IgD-negative memory B cell (primary cell): ENCODE measurements at regions not wholly inside any gene's neighbourhood (a gene's known extent, or its start where the extent isn't known, plus 50 kb on each side); places are given as distances from the start of the nearest gene placed in this dataset.

ENCODE experiments used
- H3K27ac Mint-ChIP-seq, 3 donors: one replicate each; pipeline ENCODE4 v1.8.0; 2020 to 2022; ENCODE audit warnings: mild to moderate bottlenecking in 3 of 3, mixed read lengths in 3 of 3, moderate library complexity in 1 of 3
- H3K27me3 Mint-ChIP-seq: one replicate; pipeline ENCODE4 v1.8.0; 2021; ENCODE audit warnings: mixed read lengths
- H3K36me3 Mint-ChIP-seq: one replicate; pipeline ENCODE4 v1.8.0; 2020; ENCODE audit warnings: mild to moderate bottlenecking, mixed read lengths
- H3K4me1 Mint-ChIP-seq, 3 donors: one replicate each; pipeline ENCODE4 v1.8.0; 2020 to 2022; ENCODE audit warnings: mixed read lengths in 3 of 3, mild to moderate bottlenecking in 1 of 3
- H3K4me3 Mint-ChIP-seq, 4 donors: one replicate each; pipeline ENCODE4 v1.8.0; 2020 to 2022; ENCODE audit warnings: mild to moderate bottlenecking in 4 of 4, mixed read lengths in 4 of 4, moderate library complexity in 3 of 4
- H3K9me3 Mint-ChIP-seq, 3 donors: one replicate each; pipeline ENCODE4 v1.8.0; 2020 to 2021; ENCODE audit warnings: mixed read lengths in 3 of 3, mild to moderate bottlenecking in 1 of 3

DNA sequence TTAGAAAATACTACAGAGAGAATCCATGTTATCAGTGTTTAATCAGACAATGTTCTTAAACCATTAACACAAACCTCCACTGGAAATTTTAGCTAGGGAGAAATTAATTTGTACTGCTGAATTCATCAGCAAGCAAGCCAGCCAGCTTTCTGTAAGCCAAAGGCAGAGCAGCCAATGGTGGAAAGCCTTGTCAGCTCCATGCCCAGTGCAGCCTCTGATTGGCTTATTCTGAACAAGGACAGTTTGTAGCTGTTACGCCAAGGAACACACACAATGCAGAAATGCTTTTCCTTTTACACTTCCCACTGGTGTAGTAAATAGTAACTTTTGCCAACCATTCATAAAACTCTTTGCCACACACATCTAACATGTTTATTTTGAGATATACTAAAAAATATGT, 265.0 kb downstream of the TENT5A start:
- H3K4me1 Mint-ChIP-seq = no peaks in the 10 kb centered on the region
- H3K4me3 Mint-ChIP-seq = no peak overlapping the region
- H3K9me3 Mint-ChIP-seq = no peaks in the 10 kb centered on the region
- no peaks in the 10 kb centered on the region for H3K27me3 Mint-ChIP-seq
- H3K36me3 Mint-ChIP-seq = no peaks in the 10 kb centered on the region
- no peak overlapping the region for H3K27ac Mint-ChIP-seq

- Mint-ChIP-seq H3K27ac (no peak overlapping the region), H3K4me3 (no peak overlapping the region), H3K4me1 (no peaks in the 10 kb centered on the region), H3K9me3 (no peaks in the 10 kb centered on the region), H3K36me3 (no peaks in the 10 kb centered on the region), H3K27me3 (no peaks in the 10 kb centered on the region)
These were observed 266.2 kb downstream of the TENT5A start for GRCh38 chr6:81486234-81486633.

GRCh38 chr6:81485395-81485794, 267.1 kb downstream of the TENT5A start:
- no peaks in the 10 kb centered on the region for H3K36me3 Mint-ChIP-seq
- H3K27ac Mint-ChIP-seq = no peak overlapping the region

GRCh38 chr6:81484251-81484650, 268.2 kb downstream of the TENT5A start:
- H3K4me3 Mint-ChIP-seq = no peak overlapping the region
- H3K9me3 Mint-ChIP-seq = no peaks in the 10 kb centered on the region
- no peaks in the 10 kb centered on the region for H3K27me3 Mint-ChIP-seq
- no peak overlapping the region for H3K27ac Mint-ChIP-seq
- H3K36me3 Mint-ChIP-seq = no peaks in the 10 kb centered on the region
- no peaks in the 10 kb centered on the region for H3K4me1 Mint-ChIP-seq

More at GRCh38 chr6:81485395-81485794, 267.1 kb downstream of the TENT5A start:
- Mint-ChIP-seq H3K4me1 (no peaks in the 10 kb centered on the region), H3K9me3 (no peaks in the 10 kb centered on the region), H3K4me3 (no peak overlapping the region), H3K27me3 (no peaks in the 10 kb centered on the region)

DNA sequence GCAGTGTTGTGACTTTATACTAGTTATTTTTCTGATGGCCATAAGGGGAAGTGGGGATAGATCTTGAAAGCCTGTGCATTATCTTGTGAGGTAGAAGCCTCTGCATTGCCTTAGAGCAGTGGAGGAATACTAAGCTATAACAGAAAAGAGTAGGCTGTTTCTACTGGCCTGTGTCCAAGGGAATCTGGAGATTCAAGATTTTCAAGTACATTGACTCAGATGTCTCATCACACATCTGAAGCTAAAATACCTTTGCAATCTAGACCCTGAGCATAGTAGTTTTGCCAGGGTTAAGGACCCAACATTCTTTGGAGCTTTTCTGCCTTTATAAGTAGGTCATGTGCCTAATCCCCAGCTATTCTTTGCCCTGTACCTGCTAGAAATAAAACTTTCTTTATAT, 272.3 kb downstream of the TENT5A start:
- H3K4me3 Mint-ChIP-seq = no peak overlapping the region
- no peaks in the 10 kb centered on the region for H3K27me3 Mint-ChIP-seq
- no peaks in the 10 kb centered on the region for H3K36me3 Mint-ChIP-seq
- H3K4me1 Mint-ChIP-seq = no peaks in the 10 kb centered on the region
- H3K9me3 Mint-ChIP-seq = peaks cover 0 to 4% (median 0%) of the 10 kb centered on the region in 3 donors
- H3K27ac Mint-ChIP-seq = no peak overlapping the region

- Mint-ChIP-seq H3K27ac (no peak overlapping the region), H3K4me3 (no peak overlapping the region), H3K9me3 (peaks cover 0 to 4% (median 0%) of the 10 kb centered on the region in 3 donors), H3K27me3 (no peaks in the 10 kb centered on the region), H3K4me1 (no peaks in the 10 kb centered on the region), H3K36me3 (no peaks in the 10 kb centered on the region)
These were observed 275.6 kb downstream of the TENT5A start for GRCh38 chr6:81476881-81477280.

- H3K27me3 Mint-ChIP-seq = no peaks in the 10 kb centered on the region
- peaks cover 0 to 4% (median 0%) of the 10 kb centered on the region in 3 donors for H3K9me3 Mint-ChIP-seq
- H3K27ac Mint-ChIP-seq = no peak overlapping the region
These were observed 276.8 kb downstream of the TENT5A start for GRCh38 chr6:81475646-81476045.

DNA sequence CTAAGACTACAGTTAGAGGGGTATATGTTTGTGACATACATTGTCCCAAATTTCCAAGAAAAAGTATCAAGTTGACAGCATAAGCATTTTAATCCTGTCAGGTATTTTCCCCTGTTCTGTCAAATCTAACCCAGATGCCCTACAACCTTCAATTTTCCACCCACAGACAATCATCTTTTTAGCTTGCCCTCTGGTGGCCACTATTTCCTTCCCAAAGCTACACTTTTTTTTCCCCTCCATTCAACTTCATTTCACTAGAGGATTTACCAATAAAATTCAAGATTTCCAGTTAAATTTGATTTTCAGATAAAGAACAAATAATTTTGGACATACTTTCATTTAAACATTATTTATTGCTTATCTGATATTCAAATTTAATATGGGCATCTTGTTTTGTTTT, 286.6 kb downstream of the TENT5A start:
- peaks cover 1% of the 10 kb centered on the region for H3K36me3 Mint-ChIP-seq
- H3K4me1 Mint-ChIP-seq = no peaks in the 10 kb centered on the region
- no peak overlapping the region for H3K4me3 Mint-ChIP-seq
- peaks cover 0 to 6% (median 5%) of the 10 kb centered on the region in 3 donors for H3K9me3 Mint-ChIP-seq
- H3K27ac Mint-ChIP-seq = no peak overlapping the region
- H3K27me3 Mint-ChIP-seq = no peaks in the 10 kb centered on the region

More at GRCh38 chr6:81475646-81476045, 276.8 kb downstream of the TENT5A start:
- no peaks in the 10 kb centered on the region for H3K4me1 Mint-ChIP-seq
- no peak overlapping the region for H3K4me3 Mint-ChIP-seq
- H3K36me3 Mint-ChIP-seq = no peaks in the 10 kb centered on the region

GRCh38 chr6:81456416-81456815, 296.1 kb downstream of the TENT5A start:
- Mint-ChIP-seq H3K27me3 (no peaks in the 10 kb centered on the region), H3K9me3 (peaks cover 0 to 4% (median 0%) of the 10 kb centered on the region in 3 donors), H3K4me3 (no peak overlapping the region), H3K27ac (no peak overlapping the region), H3K4me1 (no peaks in the 10 kb centered on the region), H3K36me3 (no peaks in the 10 kb centered on the region)

- H3K27ac Mint-ChIP-seq = no peak overlapping the region
- no peaks in the 10 kb centered on the region for H3K4me1 Mint-ChIP-seq
- H3K9me3 Mint-ChIP-seq = peaks cover 0 to 2% (median 0%) of the 10 kb centered on the region in 3 donors
- H3K36me3 Mint-ChIP-seq = no peaks in the 10 kb centered on the region
- no peaks in the 10 kb centered on the region for H3K27me3 Mint-ChIP-seq
- no peak overlapping the region for H3K4me3 Mint-ChIP-seq
These were observed 296.8 kb downstream of the TENT5A start for GRCh38 chr6:81455641-81456040.

DNA sequence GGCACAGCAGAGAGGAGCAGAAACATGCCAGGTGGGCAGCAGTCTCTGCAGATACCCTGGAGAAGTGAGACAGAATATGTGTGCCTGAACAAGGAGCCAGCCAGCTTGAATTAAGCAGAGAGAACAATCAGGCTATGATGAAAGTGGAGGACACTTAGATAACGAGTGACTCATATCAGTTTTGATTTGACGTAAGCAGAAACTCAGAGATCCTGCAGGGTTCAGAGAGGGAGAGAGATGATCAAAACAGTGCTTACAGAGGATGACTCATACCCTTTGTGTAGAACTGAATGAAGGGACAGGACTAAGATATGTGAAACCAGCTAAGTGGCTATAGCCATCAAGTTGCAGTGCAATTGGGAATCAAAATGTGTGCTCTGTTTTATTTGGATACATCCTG, 300.7 kb downstream of the TENT5A start:
- H3K4me3 Mint-ChIP-seq = no peak overlapping the region
- peaks cover 0 to 4% (median 0%) of the 10 kb centered on the region in 3 donors for H3K9me3 Mint-ChIP-seq
- no peaks in the 10 kb centered on the region for H3K4me1 Mint-ChIP-seq
- H3K27ac Mint-ChIP-seq = no peak overlapping the region
- H3K36me3 Mint-ChIP-seq = no peaks in the 10 kb centered on the region
- no peaks in the 10 kb centered on the region for H3K27me3 Mint-ChIP-seq

DNA sequence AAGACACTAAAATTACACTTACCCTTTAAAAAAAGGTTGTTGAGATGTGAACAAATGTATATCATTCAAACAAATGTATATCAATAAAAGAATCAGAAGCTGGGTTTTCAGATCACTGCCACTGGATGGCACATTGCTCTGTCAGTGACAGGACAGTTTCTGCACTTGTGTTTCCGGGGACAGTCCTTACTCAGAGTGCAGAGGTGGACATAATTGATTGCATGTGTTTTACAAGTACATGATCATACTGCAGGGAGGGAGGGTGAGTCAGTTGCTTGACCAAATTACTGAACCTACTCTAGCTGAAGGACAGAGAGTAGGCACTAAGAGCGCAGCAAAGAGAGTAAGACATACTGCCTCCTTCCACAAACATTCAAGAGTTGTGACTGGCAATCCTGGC, 302.3 kb downstream of the TENT5A start:
- no peaks in the 10 kb centered on the region for H3K27me3 Mint-ChIP-seq
- no peaks in the 10 kb centered on the region for H3K4me1 Mint-ChIP-seq
- no peak overlapping the region for H3K4me3 Mint-ChIP-seq
- no peaks in the 10 kb centered on the region for H3K36me3 Mint-ChIP-seq
- H3K27ac Mint-ChIP-seq = no peak overlapping the region
- peaks cover 0 to 4% (median 0%) of the 10 kb centered on the region in 3 donors for H3K9me3 Mint-ChIP-seq

DNA sequence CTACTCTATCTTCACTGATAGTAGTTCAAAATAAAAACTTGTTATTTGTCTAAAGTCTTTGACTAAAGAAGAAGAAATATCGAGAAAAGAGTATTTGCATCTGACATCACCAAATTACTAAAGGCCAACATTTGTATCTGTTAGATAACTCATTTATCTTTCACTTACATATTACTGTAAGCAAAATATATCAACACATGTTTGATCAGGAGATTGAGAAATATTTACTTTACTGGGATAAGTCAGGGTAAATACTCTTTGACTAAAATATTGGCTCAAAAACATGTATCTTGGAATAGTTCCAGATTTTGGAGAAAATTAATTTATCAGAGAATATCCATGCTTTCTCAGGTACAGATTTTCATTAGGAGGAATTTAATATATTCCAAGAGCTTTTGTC, 306.0 kb downstream of the TENT5A start:
- no peaks in the 10 kb centered on the region for H3K27me3 Mint-ChIP-seq
- H3K9me3 Mint-ChIP-seq = peaks cover 0 to 4% (median 0%) of the 10 kb centered on the region in 3 donors
- H3K4me1 Mint-ChIP-seq = no peaks in the 10 kb centered on the region
- H3K36me3 Mint-ChIP-seq = no peaks in the 10 kb centered on the region
- H3K27ac Mint-ChIP-seq = no peak overlapping the region
- H3K4me3 Mint-ChIP-seq = peak overlapping the region in 1 of 4 donors; percentile 17

GRCh38 chr6:81439417-81439816, 313.1 kb downstream of the TENT5A start:
- H3K9me3 Mint-ChIP-seq = peaks cover 4 to 19% (median 15%) of the 10 kb centered on the region in 3 donors
- no peak overlapping the region for H3K27ac Mint-ChIP-seq
- peaks cover 0 to 2% (median 0%) of the 10 kb centered on the region in 3 donors for H3K4me1 Mint-ChIP-seq
- H3K4me3 Mint-ChIP-seq = no peak overlapping the region
- H3K36me3 Mint-ChIP-seq = no peaks in the 10 kb centered on the region
- H3K27me3 Mint-ChIP-seq = no peaks in the 10 kb centered on the region

DNA sequence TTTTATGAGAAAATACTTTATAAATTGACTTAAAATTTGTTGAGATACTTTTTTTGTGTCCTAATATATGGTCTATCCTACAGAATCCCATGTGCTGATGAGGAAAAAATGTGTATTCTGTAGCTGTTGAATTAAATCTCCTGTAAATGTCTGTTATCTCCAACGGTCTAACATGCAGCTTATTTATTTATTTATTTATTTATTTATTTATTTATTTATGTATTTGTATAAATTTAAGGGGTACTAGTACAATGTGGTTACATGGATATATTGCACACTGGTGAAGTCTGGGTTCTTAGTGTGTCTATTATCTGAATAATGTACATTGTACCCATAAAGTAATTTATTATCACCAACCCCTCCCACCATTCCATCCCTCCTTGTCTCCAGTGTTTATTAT, 315.5 kb downstream of the TENT5A start:
- no peaks in the 10 kb centered on the region for H3K36me3 Mint-ChIP-seq
- H3K4me3 Mint-ChIP-seq = no peak overlapping the region
- H3K27ac Mint-ChIP-seq = no peak overlapping the region
- H3K27me3 Mint-ChIP-seq = no peaks in the 10 kb centered on the region
- H3K9me3 Mint-ChIP-seq = peaks cover 4 to 19% (median 15%) of the 10 kb centered on the region in 3 donors
- peaks cover 0 to 2% (median 0%) of the 10 kb centered on the region in 3 donors for H3K4me1 Mint-ChIP-seq

- peaks cover 2 to 4% (median 3%) of the 10 kb centered on the region in 3 donors for H3K9me3 Mint-ChIP-seq
- H3K36me3 Mint-ChIP-seq = no peaks in the 10 kb centered on the region
- no peaks in the 10 kb centered on the region for H3K4me1 Mint-ChIP-seq
- H3K27ac Mint-ChIP-seq = no peak overlapping the region
- no peaks in the 10 kb centered on the region for H3K27me3 Mint-ChIP-seq
- no peak overlapping the region for H3K4me3 Mint-ChIP-seq
These were observed 339.2 kb downstream of the TENT5A start for GRCh38 chr6:81413306-81413705.
